Activated CD8-positive, alpha-beta memory T cell treated with anti-CD3 and anti-CD28 coated beads for 36 hours (primary cell): ENCODE measurements at regions not wholly inside any gene's neighbourhood (a gene's known extent, or its start where the extent isn't known, plus 50 kb on each side); places are given as distances from the start of the nearest gene placed in this dataset.

Source experiments
- CTCF ChIA-PET: fragments of 350-600 bp; sonication (Branson Sonifier 250); formaldehyde crosslinking; loops from one replicate; lab custom pipeline; 2021; ENCODE audit warnings: antibody characterized with exemption; lab: Charles Lee
- POLR2A ChIA-PET: fragments of 350-600 bp; sonication (Branson Sonifier 250); formaldehyde crosslinking; loops from one replicate; lab custom pipeline; 2021; ENCODE audit warnings: antibody characterized with exemption; lab: Charles Lee

- ChIA-PET CTCF (no interaction called here), POLR2A (no interaction called here)
Observed at GRCh38 chr9:75390951-75391350, 302.6 kb downstream of the OSTF1 start.

- ChIA-PET CTCF (no interaction called here), POLR2A (no interaction called here)
Observed at GRCh38 chr9:75391497-75391896, 303.2 kb downstream of the OSTF1 start.

- CTCF ChIA-PET: no interaction called here
Observed at GRCh38 chr9:75395336-75395735, 307.0 kb downstream of the OSTF1 start.

GRCh38 chr9:75397836-75398235 is 309.5 kb downstream of the OSTF1 start:
- POLR2A ChIA-PET: no interaction called here
- CTCF ChIA-PET: interaction anchor here (0.6 kb wide), 1 partner anchor 125 kb away, joined by 3 read pairs; no protein-coding TSS in a partner anchor

More at GRCh38 chr9:75395336-75395735, 307.0 kb downstream of the OSTF1 start:
- POLR2A ChIA-PET: no interaction called here

GRCh38 chr9:75408391-75408790 is 320.1 kb downstream of the OSTF1 start:
- CTCF ChIA-PET: no interaction called here
- POLR2A ChIA-PET: no interaction called here

GRCh38 chr9:75410405-75410804 is 322.1 kb downstream of the OSTF1 start:
- CTCF ChIA-PET: no interaction called here
- POLR2A ChIA-PET: no interaction called here

GRCh38 chr9:75414371-75415160 is 326.3 kb downstream of the OSTF1 start:
- ChIA-PET CTCF (no interaction called here), POLR2A (no interaction called here)

- ChIA-PET CTCF (no interaction called here), POLR2A (no interaction called here)
Observed at GRCh38 chr9:75417471-75417870, 329.2 kb downstream of the OSTF1 start.

GRCh38 chr9:75418518-75418917 is 330.2 kb downstream of the OSTF1 start:
- POLR2A ChIA-PET: no interaction called here

GRCh38 chr9:75422944-75423522 is 334.7 kb downstream of the OSTF1 start:
- ChIA-PET POLR2A (no interaction called here), CTCF (no interaction called here)

More at GRCh38 chr9:75418518-75418917, 330.2 kb downstream of the OSTF1 start:
- CTCF ChIA-PET: no interaction called here

GRCh38 chr9:75429531-75430475 is 341.5 kb downstream of the OSTF1 start:
- POLR2A ChIA-PET: no interaction called here
- CTCF ChIA-PET: no interaction called here

- ChIA-PET POLR2A (no interaction called here), CTCF (no interaction called here)
Observed at GRCh38 chr9:75431375-75431774, 343.1 kb downstream of the OSTF1 start.

GRCh38 chr9:75432386-75432785 is 344.1 kb downstream of the OSTF1 start:
- ChIA-PET POLR2A (no interaction called here), CTCF (no interaction called here)

- ChIA-PET POLR2A (no interaction called here), CTCF (no interaction called here)
Observed at GRCh38 chr9:75432888-75433287, 344.6 kb downstream of the OSTF1 start.

- ChIA-PET POLR2A (no interaction called here), CTCF (no interaction called here)
Observed at GRCh38 chr9:75438716-75439115, 350.4 kb downstream of the OSTF1 start.

- ChIA-PET CTCF (no interaction called here), POLR2A (no interaction called here)
Observed at GRCh38 chr9:75440914-75441313, 352.6 kb downstream of the OSTF1 start.

GRCh38 chr9:75445144-75445543 is 356.8 kb downstream of the OSTF1 start:
- ChIA-PET POLR2A (no interaction called here), CTCF (no interaction called here)

- ChIA-PET POLR2A (no interaction called here), CTCF (no interaction called here)
Observed at GRCh38 chr9:75447281-75447680, 359.0 kb downstream of the OSTF1 start.

GRCh38 chr9:75448281-75448680 is 360.0 kb downstream of the OSTF1 start:
- ChIA-PET POLR2A (no interaction called here), CTCF (no interaction called here)

GRCh38 chr9:75448955-75449354 is 360.6 kb downstream of the OSTF1 start:
- POLR2A ChIA-PET: no interaction called here
- CTCF ChIA-PET: no interaction called here
